H1 (cell line): ENCODE measurements at regions not wholly inside any gene's neighbourhood (a gene's known extent, or its start where the extent isn't known, plus 50 kb on each side); places are given as distances from the start of the nearest gene placed in this dataset.

Experiments used
- BCL11A ChIP-seq, 2 experiments: IDR thresholded peaks; one replicate each; pipeline ENCODE4 v1.6.1; 2011; ENCODE audit warnings: low read depth in 2 of 2, low read length in 2 of 2, mild to moderate bottlenecking in 2 of 2
- CTBP2 ChIP-seq: IDR thresholded peaks from 2 replicates; pipeline ENCODE4 v1.7.0; 2011; ENCODE audit warnings: borderline replicate concordance, mild to moderate bottlenecking, moderate library complexity, mixed read lengths, low read length; ENCODE audit not compliant: insufficient read depth, insufficient read length
- EGR1 ChIP-seq: IDR thresholded peaks from 2 replicates; pipeline ENCODE4 v1.6.1; 2011; ENCODE audit warnings: low read depth, low read length, borderline replicate concordance
- JUN ChIP-seq: IDR thresholded peaks from 2 replicates; pipeline ENCODE4 v1.6.1; 2011; ENCODE audit warnings: low read depth, mild to moderate bottlenecking, improper control_type of control experiment, low read length
- KDM4A ChIP-seq: IDR thresholded peaks from one replicate; pipeline ENCODE4 v1.7.1; 2012; ENCODE audit warnings: low read depth, mild to moderate bottlenecking, moderate library complexity, low read length, inconsistent platforms; ENCODE audit not compliant: severe bottlenecking
- MAFK ChIP-seq: IDR thresholded peaks from 2 replicates; pipeline ENCODE4 v1.6.1; 2012; ENCODE audit warnings: low read depth, mild to moderate bottlenecking, improper control_type of control experiment, low read length
- POLR2AphosphoS5 ChIP-seq: IDR thresholded peaks from 2 replicates; pipeline ENCODE4 v1.6.1; 2011; ENCODE audit warnings: low read depth, low read length
- RFX5 ChIP-seq: IDR thresholded peaks from 2 replicates; pipeline ENCODE4 v1.6.1; 2011; ENCODE audit warnings: low read depth, low read length, improper control_type of control experiment, borderline replicate concordance
- SP1 ChIP-seq: IDR thresholded peaks from 2 replicates; pipeline ENCODE4 v1.6.1; 2011; ENCODE audit warnings: low read depth, low read length
- TF ChIP-seq, protein P1 (sequence below): fragments of 300-600 bp; sonication (generic); IDR thresholded peaks from 2 replicates; pipeline ENCODE4 v1.7.1; 2012; ENCODE audit warnings: low read length, moderate library complexity, mild to moderate bottlenecking, inconsistent platforms; ENCODE audit not compliant: insufficient replicate concordance
- TF ChIP-seq, protein P2 (sequence below): IDR thresholded peaks from 2 replicates; pipeline ENCODE4 v1.6.1; 2012; ENCODE audit warnings: inconsistent platforms

DNA sequence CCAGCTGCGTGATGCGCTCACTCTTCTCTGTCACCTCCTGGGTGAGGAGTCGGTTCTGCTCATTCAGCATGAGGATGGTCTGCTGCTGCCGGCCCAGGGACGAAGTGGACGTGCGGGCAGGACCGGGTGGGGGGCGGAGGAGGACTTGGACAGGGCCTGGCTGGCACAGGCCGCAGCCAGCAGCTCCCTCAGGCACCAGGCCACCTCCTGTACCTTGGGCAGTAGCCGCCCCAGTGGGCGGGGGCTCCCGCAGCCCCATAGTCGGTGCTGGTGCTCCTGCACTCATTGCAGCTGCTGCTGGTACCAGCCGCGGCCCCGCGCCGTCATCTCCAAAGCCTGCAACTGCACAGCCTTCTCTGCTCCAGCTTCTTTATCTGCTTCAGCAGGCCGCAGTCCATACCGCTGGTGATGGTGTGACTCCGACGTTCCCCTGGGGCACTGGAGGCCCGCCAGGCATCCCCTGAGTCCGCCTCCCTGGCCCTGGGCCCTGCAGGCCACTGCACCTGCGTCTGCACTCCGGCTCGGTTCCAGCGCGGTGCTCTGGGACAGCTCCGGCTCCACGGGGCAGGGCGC lies 884.9 kb upstream of the ZNF722 start (continued):
- TF ChIP-seq, protein P1, sequence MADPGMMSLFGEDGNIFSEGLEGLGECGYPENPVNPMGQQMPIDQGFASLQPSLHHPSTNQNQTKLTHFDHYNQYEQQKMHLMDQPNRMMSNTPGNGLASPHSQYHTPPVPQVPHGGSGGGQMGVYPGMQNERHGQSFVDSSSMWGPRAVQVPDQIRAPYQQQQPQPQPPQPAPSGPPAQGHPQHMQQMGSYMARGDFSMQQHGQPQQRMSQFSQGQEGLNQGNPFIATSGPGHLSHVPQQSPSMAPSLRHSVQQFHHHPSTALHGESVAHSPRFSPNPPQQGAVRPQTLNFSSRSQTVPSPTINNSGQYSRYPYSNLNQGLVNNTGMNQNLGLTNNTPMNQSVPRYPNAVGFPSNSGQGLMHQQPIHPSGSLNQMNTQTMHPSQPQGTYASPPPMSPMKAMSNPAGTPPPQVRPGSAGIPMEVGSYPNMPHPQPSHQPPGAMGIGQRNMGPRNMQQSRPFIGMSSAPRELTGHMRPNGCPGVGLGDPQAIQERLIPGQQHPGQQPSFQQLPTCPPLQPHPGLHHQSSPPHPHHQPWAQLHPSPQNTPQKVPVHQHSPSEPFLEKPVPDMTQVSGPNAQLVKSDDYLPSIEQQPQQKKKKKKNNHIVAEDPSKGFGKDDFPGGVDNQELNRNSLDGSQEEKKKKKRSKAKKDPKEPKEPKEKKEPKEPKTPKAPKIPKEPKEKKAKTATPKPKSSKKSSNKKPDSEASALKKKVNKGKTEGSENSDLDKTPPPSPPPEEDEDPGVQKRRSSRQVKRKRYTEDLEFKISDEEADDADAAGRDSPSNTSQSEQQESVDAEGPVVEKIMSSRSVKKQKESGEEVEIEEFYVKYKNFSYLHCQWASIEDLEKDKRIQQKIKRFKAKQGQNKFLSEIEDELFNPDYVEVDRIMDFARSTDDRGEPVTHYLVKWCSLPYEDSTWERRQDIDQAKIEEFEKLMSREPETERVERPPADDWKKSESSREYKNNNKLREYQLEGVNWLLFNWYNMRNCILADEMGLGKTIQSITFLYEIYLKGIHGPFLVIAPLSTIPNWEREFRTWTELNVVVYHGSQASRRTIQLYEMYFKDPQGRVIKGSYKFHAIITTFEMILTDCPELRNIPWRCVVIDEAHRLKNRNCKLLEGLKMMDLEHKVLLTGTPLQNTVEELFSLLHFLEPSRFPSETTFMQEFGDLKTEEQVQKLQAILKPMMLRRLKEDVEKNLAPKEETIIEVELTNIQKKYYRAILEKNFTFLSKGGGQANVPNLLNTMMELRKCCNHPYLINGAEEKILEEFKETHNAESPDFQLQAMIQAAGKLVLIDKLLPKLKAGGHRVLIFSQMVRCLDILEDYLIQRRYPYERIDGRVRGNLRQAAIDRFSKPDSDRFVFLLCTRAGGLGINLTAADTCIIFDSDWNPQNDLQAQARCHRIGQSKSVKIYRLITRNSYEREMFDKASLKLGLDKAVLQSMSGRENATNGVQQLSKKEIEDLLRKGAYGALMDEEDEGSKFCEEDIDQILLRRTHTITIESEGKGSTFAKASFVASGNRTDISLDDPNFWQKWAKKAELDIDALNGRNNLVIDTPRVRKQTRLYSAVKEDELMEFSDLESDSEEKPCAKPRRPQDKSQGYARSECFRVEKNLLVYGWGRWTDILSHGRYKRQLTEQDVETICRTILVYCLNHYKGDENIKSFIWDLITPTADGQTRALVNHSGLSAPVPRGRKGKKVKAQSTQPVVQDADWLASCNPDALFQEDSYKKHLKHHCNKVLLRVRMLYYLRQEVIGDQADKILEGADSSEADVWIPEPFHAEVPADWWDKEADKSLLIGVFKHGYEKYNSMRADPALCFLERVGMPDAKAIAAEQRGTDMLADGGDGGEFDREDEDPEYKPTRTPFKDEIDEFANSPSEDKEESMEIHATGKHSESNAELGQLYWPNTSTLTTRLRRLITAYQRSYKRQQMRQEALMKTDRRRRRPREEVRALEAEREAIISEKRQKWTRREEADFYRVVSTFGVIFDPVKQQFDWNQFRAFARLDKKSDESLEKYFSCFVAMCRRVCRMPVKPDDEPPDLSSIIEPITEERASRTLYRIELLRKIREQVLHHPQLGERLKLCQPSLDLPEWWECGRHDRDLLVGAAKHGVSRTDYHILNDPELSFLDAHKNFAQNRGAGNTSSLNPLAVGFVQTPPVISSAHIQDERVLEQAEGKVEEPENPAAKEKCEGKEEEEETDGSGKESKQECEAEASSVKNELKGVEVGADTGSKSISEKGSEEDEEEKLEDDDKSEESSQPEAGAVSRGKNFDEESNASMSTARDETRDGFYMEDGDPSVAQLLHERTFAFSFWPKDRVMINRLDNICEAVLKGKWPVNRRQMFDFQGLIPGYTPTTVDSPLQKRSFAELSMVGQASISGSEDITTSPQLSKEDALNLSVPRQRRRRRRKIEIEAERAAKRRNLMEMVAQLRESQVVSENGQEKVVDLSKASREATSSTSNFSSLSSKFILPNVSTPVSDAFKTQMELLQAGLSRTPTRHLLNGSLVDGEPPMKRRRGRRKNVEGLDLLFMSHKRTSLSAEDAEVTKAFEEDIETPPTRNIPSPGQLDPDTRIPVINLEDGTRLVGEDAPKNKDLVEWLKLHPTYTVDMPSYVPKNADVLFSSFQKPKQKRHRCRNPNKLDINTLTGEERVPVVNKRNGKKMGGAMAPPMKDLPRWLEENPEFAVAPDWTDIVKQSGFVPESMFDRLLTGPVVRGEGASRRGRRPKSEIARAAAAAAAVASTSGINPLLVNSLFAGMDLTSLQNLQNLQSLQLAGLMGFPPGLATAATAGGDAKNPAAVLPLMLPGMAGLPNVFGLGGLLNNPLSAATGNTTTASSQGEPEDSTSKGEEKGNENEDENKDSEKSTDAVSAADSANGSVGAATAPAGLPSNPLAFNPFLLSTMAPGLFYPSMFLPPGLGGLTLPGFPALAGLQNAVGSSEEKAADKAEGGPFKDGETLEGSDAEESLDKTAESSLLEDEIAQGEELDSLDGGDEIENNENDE, result no peak
- no peak for TF ChIP-seq KDM4A
- no peak for TF ChIP-seq RFX5
- no peak for TF ChIP-seq JUN
- TF ChIP-seq BCL11A (IDR thresholded peaks at IDR 0.05; ENCODE audit: low read depth in 2 of 2, low read length in 2 of 2), result no peak
- TF ChIP-seq CTBP2, result no peak
- TF ChIP-seq MAFK, result no peak
- no peak for TF ChIP-seq POLR2AphosphoS5
- TF ChIP-seq EGR1, result no peak
- TF ChIP-seq, protein P2, sequence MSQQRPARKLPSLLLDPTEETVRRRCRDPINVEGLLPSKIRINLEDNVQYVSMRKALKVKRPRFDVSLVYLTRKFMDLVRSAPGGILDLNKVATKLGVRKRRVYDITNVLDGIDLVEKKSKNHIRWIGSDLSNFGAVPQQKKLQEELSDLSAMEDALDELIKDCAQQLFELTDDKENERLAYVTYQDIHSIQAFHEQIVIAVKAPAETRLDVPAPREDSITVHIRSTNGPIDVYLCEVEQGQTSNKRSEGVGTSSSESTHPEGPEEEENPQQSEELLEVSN, result no peak
- TF ChIP-seq SP1, result no peak
